ENCODE measurements at regions not wholly inside any gene's neighbourhood (a gene's known extent, or its start where the extent isn't known, plus 50 kb on each side); places are given as distances from the start of the nearest gene placed in this dataset.

DNA sequence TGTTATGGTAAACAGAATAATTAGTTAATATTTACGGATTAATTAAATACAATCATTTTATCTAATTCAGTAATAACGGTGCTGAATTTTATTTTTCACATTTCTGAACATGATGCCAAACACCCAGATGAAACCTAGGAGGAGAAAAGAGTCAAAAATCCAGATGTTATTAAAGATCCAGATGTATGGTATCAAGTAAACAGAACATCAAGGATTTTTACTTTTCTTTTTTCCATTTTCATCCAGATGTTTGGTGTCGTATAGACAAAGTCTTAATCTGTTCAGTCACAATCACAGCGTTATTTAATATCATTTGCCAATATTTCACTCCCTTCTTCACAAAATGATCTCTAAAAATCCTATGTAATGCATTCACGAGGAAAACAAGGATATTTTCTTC, 64.0 kb upstream of the NR2F2 start:
- DNase-seq: no peak

DNA sequence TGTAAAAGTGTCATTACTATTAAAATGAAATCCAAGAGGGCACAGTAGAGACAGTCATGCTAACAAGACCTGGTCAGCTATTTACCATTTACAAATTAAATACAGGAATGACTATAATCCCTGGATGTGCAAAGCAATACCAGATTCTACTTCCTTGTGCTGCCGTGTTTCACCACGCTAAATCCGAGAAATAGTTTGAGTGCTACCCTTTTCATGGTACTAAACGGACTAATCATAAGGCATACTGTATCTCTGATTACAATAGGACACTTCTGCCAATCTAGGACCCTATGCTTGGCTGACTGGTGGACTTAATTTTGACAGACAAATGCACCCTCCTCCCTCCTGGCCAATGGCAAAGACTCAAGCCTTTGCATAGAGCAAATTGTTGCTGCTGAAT, 63.0 kb upstream of the NR2F2 start:
- DNase-seq: no peak

DNA sequence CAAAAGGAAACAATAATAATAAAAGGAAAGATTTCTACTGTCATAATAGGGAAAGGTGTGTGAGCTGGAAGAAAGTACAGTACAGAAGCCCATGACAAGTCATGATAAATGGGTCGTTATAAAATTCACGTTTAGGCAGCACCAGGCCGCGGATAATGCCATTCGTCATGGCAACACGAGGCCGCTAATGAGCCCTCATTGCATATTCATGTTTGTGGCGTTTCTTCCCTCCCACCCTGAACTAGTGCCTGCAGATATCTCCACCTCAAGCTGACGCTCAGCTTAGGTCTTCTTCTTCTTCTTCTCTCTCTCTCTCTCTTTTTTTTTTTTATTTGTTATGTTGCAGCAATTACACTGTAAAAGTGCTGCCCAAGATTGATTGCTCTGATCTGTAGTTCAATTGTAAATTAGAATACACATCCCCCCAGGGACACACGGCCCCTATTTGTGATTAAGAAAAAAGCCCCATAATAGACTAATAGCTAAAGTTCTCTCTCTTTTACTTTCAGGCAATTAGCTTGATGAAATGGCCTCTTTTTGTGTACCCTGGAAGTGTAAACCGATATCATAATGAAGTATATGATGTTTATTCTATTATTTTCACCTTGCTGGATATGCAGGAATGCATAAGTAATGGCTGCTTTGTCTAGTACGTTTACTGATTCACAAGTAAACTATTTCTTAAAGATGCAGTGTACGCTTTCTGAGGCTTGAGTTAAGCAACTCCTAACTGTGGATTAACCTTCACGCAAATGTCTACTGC, 61.9 kb upstream of the NR2F2 start:
- DNase-seq: no peak

DNA sequence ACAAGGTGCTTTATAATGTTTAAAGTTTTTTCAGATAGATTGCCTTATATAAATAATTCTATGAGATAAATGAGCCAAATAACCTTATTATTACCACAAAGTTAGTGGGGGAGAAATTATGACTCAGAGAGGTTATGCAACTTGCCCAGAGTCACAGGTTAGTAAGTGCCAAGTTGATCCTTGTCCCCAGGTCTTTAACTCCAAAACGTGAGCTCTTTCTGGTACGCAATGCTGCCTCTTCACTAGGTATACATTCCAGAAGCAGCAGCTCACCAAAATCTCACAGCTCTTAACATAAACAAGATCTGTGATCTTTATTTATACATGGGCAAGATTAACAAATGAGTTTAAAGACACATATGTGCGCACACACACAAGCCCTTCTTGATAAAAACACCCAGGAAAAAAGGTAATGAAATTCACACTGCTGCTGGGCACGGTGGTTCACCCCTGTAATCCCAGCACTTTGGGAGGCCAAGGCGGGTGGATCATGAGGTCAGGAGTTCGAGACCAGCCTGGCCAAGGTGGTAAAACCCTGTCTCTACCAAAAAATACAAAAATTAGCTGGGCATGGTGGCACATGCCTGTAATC, 59.8 kb upstream of the NR2F2 start:
- no peak for DNase-seq

DNA sequence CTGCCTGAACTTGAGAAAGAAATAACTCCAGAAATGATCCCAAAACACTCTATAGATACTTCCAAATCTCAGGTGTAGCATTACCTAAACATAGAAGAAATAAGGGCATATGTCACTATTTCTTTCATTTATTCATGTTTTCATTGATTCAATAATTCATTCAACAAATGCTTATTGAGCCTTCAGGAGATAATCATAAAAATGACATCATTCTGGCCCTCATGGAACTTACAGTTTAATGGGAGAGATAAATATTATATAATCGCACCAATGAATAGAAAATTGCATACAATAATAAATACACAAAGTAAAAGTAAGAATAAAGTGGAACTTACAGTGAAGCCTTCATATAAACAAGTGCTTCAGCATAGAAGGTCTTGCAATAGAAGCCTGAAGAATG, 58.1 kb upstream of the NR2F2 start:
- DNase-seq: no peak

DNA sequence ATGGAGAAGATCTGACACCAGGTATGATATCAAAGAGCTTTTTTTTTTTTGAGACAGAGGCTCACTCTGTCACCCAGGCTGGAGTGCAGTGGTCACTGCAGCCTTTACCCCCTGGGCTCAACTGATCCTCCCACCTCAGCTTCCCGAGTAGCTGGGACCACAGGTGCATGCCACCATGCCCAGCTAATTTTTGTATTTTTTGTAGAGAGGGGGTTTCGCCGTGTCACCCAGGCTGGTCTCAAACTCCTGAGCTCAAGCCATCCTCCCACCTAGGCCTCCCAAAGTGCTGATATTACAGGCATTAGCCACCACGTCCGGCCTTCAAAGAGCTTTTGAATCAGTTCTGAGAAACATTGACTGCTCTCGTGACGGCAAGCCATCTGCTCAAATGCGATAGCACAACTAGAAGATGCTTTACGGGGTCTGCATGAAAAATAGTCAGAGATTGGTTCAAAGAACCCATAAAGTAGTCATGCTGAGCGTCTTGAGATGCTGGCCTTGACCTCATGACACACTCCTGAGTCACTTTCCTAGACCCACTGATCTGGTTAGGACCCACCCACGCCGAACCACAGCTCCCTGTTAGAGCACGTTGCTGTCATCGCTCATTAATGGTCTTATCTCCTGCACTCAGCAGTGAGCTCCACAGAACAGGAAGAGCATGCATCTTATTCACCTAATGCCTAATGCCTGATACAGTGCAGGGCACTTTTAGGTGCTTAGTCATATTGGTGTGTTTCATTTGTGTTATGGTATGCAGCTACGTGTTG, 57.0 kb upstream of the NR2F2 start:
- DNase-seq: no peak

DNA sequence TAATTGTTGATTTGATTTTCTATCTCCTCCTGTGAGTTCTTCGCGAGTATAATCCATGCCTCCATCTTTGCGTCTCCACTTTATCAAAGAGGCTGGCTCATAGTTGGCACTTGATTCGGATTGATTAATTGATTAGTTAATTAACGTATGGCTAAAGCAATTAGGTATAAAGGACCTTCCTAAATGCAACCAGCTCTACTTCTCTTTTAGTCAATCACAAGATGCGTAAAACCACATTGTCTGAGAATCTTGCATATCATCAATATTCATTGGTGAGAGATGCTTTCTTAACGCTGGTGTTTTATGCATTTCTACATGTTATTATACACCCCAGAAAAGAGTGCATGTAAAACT, 56.4 kb upstream of the NR2F2 start:
- DNase-seq: no peak

DNA sequence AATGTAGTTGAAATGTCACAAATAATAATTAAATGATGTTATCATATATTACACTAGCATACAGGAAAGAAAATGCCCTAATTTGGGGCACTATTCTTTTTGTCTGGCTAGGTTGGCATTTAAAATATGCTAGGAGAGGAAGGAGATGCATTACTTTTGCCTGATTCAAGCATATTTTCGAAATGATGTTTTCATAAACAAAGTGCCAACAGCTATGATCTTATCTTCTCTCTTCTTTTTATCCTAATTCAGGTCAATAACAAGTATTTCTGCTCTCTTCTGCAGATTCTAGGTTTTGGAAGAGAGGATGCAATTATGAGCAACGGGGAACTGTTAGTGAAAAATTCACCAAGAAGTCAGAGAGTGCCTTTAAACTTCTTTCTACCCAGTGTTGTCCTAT, 55.8 kb upstream of the NR2F2 start:
- DNase-seq: no peak

DNA sequence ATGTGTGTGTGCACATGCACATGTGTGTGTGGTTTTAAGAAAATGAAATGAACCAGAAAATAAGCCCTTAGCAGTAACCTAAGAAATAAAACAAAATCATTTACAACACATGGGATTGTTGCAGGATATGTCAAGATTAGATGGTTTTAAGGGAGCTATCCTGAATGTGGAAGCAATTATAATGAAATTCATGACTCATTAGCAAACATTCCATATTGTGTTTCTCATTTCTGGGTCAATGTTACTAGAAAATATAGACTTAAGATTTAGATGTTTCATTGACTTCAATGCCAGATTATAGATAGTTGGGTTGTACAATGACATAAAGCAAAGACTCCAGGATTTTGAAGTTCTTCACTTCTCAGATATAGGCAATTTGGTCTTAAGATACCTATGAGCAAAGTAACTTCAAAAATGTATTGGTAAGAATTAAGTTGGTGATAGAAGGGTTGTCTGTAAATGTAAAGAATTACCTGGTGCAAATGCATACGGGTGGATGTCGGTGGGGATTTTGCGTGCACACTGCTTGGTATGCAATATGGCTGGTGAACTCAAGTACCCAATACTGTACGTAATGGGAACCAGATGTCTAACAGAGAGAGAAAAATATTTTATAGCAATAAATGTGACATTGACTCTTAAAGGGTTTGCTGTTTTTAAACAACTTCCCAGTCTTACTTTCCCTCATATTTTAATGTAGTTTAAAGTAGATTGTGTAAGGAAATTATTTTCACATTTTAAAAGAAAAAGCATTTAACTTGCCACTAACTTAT, 53.9 kb upstream of the NR2F2 start:
- DNase-seq: no peak
